Neural progenitor cell (in vitro differentiated cells): ENCODE measurements at regions not wholly inside any gene's neighbourhood (a gene's known extent, or its start where the extent isn't known, plus 50 kb on each side); places are given as distances from the start of the nearest gene placed in this dataset.

Experiments used
- DNase-seq: peaks from one replicate; pipeline ENCODE4 v3.0.0-alpha.2; 2016; ENCODE audit warnings: low spot score
- H2AFZ ChIP-seq: fragments of 200-600 bp; sonication (generic); replicated peaks from 2 replicates; pipeline ENCODE4 v1.6.1; 2016; ENCODE audit warnings: antibody characterized with exemption
- H3F3A ChIP-seq: fragments of 200-600 bp; sonication (generic); 2 replicates; pipeline ENCODE4 v1.6.1; 2016; ENCODE audit warnings: antibody characterized with exemption, low read depth
- H3K27ac ChIP-seq: fragments of 200-600 bp; sonication (generic); 2 replicates; pipeline ENCODE4 v1.5.1; 2016; ENCODE audit warnings: mild to moderate bottlenecking
- H3K27me3 ChIP-seq: fragments of 200-600 bp; sonication (generic); 2 replicates; pipeline ENCODE4 v1.6.1; 2016; ENCODE audit warnings: mild to moderate bottlenecking, moderate library complexity
- H3K36me3 ChIP-seq: fragments of 200-600 bp; sonication (generic); 2 replicates; pipeline ENCODE4 v1.5.1; 2016
- H3K4me1 ChIP-seq: fragments of 200-600 bp; sonication (generic); 2 replicates; pipeline ENCODE4 v1.6.1; 2016; ENCODE audit warnings: mixed run types
- H3K4me2 ChIP-seq: fragments of 200-600 bp; sonication (generic); 2 replicates; pipeline ENCODE4 v1.6.1; 2016
- H3K4me3 ChIP-seq: fragments of 200-600 bp; sonication (generic); 2 replicates; pipeline ENCODE4 v1.5.1; 2016
- H3K79me2 ChIP-seq: fragments of 200-600 bp; sonication (generic); 2 replicates; pipeline ENCODE4 v1.6.1; 2016; ENCODE audit warnings: low read depth
- H3K9ac ChIP-seq: fragments of 200-600 bp; sonication (generic); 2 replicates; pipeline ENCODE4 v1.6.1; 2016
- H3K9me3 ChIP-seq: fragments of 200-600 bp; sonication (generic); 2 replicates; pipeline ENCODE4 v1.5.1; 2016; ENCODE audit warnings: low read depth
- H4K20me1 ChIP-seq: fragments of 200-600 bp; sonication (generic); 2 replicates; pipeline ENCODE4 v1.6.1; 2016; ENCODE audit warnings: low read depth
- H3K27ac Mint-ChIP-seq: 3 replicates; pipeline ENCODE4 v1.8.0; 2021; ENCODE audit warnings: mixed read lengths
- H3K27me3 Mint-ChIP-seq: 2 replicates; pipeline ENCODE4 v1.8.0; 2022; ENCODE audit warnings: low read depth, mild to moderate bottlenecking, inconsistent platforms, moderate library complexity, mixed read lengths; ENCODE audit not compliant: insufficient read depth
- H3K36me3 Mint-ChIP-seq: 3 replicates; pipeline ENCODE4 v1.8.0; 2021; ENCODE audit warnings: mixed read lengths
- H3K4me1 Mint-ChIP-seq: 3 replicates; pipeline ENCODE4 v1.8.0; 2021; ENCODE audit warnings: mixed read lengths
- H3K4me3 Mint-ChIP-seq: 3 replicates; pipeline ENCODE4 v1.8.0; 2021; ENCODE audit warnings: mild to moderate bottlenecking, moderate library complexity, mixed read lengths
- H3K9me3 Mint-ChIP-seq: 3 replicates; pipeline ENCODE4 v1.8.0; 2020; ENCODE audit warnings: mixed read lengths
- EZH2 ChIP-seq: fragments of 200-600 bp; sonication (generic); IDR thresholded peaks from 2 replicates; pipeline ENCODE4 v1.6.1; 2017; ENCODE audit warnings: antibody characterized with exemption, mild to moderate bottlenecking, moderate library complexity
- EZH2phosphoT487 ChIP-seq: fragments of 200-600 bp; sonication (generic); IDR thresholded peaks from 2 replicates; pipeline ENCODE4 v1.6.1; 2017; ENCODE audit warnings: antibody characterized with exemption
- TF ChIP-seq, protein P1 (sequence below): fragments of 200-600 bp; sonication (generic); IDR thresholded peaks from 2 replicates; pipeline ENCODE4 v1.5.1; 2017; ENCODE audit warnings: antibody characterized with exemption, mild to moderate bottlenecking

DNA sequence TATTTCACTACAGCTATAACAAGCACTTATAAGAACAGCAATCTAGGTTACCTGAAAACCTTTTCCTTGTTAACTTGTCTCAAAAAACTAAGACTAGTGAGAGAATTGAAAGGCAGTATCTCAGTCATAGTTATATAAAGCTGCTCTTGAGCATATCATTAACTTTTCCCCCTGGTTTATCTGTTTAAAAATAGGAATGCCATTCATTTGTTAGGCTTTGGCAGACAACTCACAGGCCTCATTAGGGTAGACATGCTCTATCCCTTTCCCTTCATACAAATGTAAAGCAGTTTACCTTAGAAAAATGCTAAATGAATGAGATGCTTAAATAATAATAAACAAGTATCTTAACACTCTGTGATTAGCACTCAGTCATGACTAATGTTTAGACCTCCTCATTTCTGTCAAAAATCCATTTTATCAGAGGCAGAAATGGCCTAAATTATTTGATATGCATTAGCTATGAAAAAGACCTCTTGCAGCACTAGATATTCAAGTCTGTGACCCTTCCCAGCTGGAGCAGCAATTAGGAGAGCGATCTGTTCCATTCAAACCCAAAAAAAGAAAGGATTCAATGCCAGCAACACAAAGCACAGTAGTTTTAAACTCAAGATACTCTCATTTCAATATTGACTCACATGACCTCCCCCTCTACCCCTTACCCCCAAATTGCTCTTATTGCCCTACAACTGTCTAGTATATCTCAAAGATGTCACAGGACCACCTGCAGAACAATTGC is 1578.8 kb upstream of the WWC1 start:
- no peak overlapping the region for H3K4me2 ChIP-seq
- Mint-ChIP-seq H3K9me3 (peaks cover 6% of the 10 kb centered on the region), H3K27me3 (peaks cover 3% of the 10 kb centered on the region), H3K4me3 (no peak overlapping the region), H3K4me1 (peaks cover 15% of the 10 kb centered on the region), H3K27ac (no peak overlapping the region), H3K36me3 (no peaks in the 10 kb centered on the region)
- TF ChIP-seq, protein P1, sequence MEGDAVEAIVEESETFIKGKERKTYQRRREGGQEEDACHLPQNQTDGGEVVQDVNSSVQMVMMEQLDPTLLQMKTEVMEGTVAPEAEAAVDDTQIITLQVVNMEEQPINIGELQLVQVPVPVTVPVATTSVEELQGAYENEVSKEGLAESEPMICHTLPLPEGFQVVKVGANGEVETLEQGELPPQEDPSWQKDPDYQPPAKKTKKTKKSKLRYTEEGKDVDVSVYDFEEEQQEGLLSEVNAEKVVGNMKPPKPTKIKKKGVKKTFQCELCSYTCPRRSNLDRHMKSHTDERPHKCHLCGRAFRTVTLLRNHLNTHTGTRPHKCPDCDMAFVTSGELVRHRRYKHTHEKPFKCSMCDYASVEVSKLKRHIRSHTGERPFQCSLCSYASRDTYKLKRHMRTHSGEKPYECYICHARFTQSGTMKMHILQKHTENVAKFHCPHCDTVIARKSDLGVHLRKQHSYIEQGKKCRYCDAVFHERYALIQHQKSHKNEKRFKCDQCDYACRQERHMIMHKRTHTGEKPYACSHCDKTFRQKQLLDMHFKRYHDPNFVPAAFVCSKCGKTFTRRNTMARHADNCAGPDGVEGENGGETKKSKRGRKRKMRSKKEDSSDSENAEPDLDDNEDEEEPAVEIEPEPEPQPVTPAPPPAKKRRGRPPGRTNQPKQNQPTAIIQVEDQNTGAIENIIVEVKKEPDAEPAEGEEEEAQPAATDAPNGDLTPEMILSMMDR, result no peak
- no peak for TF ChIP-seq EZH2
- no peak for TF ChIP-seq EZH2phosphoT487
- H3K36me3 ChIP-seq, result no peaks in the 10 kb centered on the region
- H3K9me3 ChIP-seq, result no peaks in the 10 kb centered on the region
- H3K9ac ChIP-seq, result no peak overlapping the region
- H3K79me2 ChIP-seq, result no peaks in the 10 kb centered on the region
- H4K20me1 ChIP-seq, result no peaks in the 10 kb centered on the region
- H2AFZ ChIP-seq, result no peak overlapping the region
- DNase-seq, result no peak
- peaks cover 15% of the 10 kb centered on the region for H3K4me1 ChIP-seq
- no peak overlapping the region for H3K4me3 ChIP-seq
- H3K27me3 ChIP-seq, result no peaks in the 10 kb centered on the region
- H3K27ac ChIP-seq, result no peak overlapping the region
- H3F3A ChIP-seq, result no peaks in the 10 kb centered on the region

DNA sequence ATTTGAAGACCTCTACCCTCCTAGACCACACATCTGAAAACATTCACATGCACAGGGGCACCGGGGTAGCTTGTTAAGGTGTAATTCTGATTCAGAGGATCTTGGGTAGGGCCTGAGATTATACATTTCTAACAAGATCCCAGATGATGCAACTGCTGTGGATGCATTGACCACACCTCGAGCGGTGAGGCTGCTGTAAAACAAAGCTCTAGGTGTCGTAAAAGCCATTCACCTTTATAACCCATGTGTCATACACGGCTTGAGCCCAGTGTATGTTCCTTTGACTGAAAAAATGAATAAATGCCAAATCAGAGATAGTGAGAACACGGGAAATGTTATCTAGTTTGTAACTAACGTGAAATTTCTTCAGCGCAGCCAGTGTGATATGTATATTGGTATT is 1578.2 kb upstream of the WWC1 start:
- no peak overlapping the region for H3K4me3 Mint-ChIP-seq
- no peak overlapping the region for H3K4me2 ChIP-seq
- no peak for DNase-seq
- no peaks in the 10 kb centered on the region for H3K9me3 ChIP-seq
- no peak overlapping the region for H3K4me3 ChIP-seq
- no peak overlapping the region for H2AFZ ChIP-seq
- TF ChIP-seq EZH2, result no peak
- TF ChIP-seq, protein P1, result no peak
- no peak for TF ChIP-seq EZH2phosphoT487
- no peak overlapping the region for H3K9ac ChIP-seq
- peaks cover 3% of the 10 kb centered on the region for H3K27me3 Mint-ChIP-seq
- H3K27ac ChIP-seq, result no peak overlapping the region
- H3K27me3 ChIP-seq, result no peaks in the 10 kb centered on the region
- H3K36me3 ChIP-seq, result no peaks in the 10 kb centered on the region
- peaks cover 15% of the 10 kb centered on the region for H3K4me1 ChIP-seq
- peaks cover 6% of the 10 kb centered on the region for H3K9me3 Mint-ChIP-seq
- no peaks in the 10 kb centered on the region for H4K20me1 ChIP-seq
- H3F3A ChIP-seq, result no peaks in the 10 kb centered on the region
- peaks cover 15% of the 10 kb centered on the region for H3K4me1 Mint-ChIP-seq
- H3K79me2 ChIP-seq, result no peaks in the 10 kb centered on the region
- no peaks in the 10 kb centered on the region for H3K36me3 Mint-ChIP-seq
- H3K27ac Mint-ChIP-seq, result no peak overlapping the region

DNA sequence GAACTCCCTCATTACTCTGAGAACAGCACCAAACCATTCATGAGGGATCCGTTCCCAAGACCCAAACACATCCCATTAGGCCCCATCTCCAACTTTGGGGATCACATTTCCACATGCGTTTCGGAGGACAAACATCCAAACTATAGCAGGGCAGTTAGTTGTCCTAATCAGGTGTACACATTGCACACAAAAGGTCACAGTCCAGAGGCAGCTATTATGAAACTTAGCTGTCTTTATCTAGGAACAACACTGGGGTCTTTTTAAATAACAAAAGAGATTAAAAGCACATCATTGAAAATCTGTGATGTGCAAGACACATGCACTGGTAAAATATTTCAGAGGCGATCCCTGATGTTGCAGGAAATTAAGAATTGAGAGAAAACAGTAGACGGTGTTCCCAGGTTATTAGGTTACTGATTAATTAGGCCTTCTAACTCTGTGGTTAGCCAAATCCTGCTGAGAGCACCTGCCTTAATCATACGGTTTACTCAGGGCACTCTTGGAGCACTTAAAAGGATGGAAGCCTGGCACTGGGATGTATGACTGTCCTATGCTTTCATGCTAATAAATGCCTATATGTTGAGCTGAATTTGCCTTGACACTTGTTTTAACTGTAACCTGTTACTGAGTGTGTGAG is 1574.5 kb upstream of the WWC1 start:
- no peaks in the 10 kb centered on the region for H4K20me1 ChIP-seq
- no peaks in the 10 kb centered on the region for H3K9me3 ChIP-seq
- Mint-ChIP-seq H3K36me3 (no peaks in the 10 kb centered on the region), H3K27me3 (peaks cover 3% of the 10 kb centered on the region), H3K4me1 (peaks cover 17% of the 10 kb centered on the region), H3K9me3 (peaks cover 6% of the 10 kb centered on the region), H3K4me3 (no peak overlapping the region), H3K27ac (peak overlapping the region; percentile 18)
- no peak overlapping the region for H2AFZ ChIP-seq
- H3K36me3 ChIP-seq, result no peaks in the 10 kb centered on the region
- no peaks in the 10 kb centered on the region for H3K79me2 ChIP-seq
- no peaks in the 10 kb centered on the region for H3K27me3 ChIP-seq
- H3F3A ChIP-seq, result no peaks in the 10 kb centered on the region
- H3K4me1 ChIP-seq, result peaks cover 15% of the 10 kb centered on the region
- no peak overlapping the region for H3K9ac ChIP-seq
- no peak for DNase-seq
- no peak overlapping the region for H3K4me2 ChIP-seq
- H3K27ac ChIP-seq, result no peak overlapping the region
- H3K4me3 ChIP-seq, result no peak overlapping the region
- TF ChIP-seq EZH2phosphoT487 (no peak), EZH2 (no peak)
- TF ChIP-seq, protein P1, result no peak
